Stimulated activated CD4-positive, alpha-beta T cell treated with anti-CD3 and anti-CD28 coated beads, Interleukin-15, amount 100 ng/mL, for 48 hours (primary cell): ENCODE measurements at regions not wholly inside any gene's neighbourhood (a gene's known extent, or its start where the extent isn't known, plus 50 kb on each side); places are given as distances from the start of the nearest gene placed in this dataset.
A peak's percentile ranks its signal among the peaks of the same experiment; 100 is the strongest.

Experiments used
- DNase-seq, 2 donors: peaks; one replicate each; pipeline ENCODE4 v3.0.0-alpha.2; 2020; ENCODE audit warnings: low read depth in 2 of 2

- DNase-seq = no peak
Measured at GRCh38 chr5:168109441-168109840, 182.0 kb upstream of the WWC1 start.

GRCh38 chr5:168110384-168110783, 181.1 kb upstream of the WWC1 start:
- DNase-seq = no peak

- DNase-seq = no peak
Measured at GRCh38 chr5:168110870-168111832, 180.3 kb upstream of the WWC1 start.

- DNase-seq = peak; percentile 9 to 57
Measured at GRCh38 chr5:168114444-168115017, 176.9 kb upstream of the WWC1 start.

GRCh38 chr5:168117469-168117868, 174.0 kb upstream of the WWC1 start:
- DNase-seq = no peak

- no peak for DNase-seq
Measured at GRCh38 chr5:168118042-168118668, 173.3 kb upstream of the WWC1 start.

GRCh38 chr5:168120401-168121137, 170.9 kb upstream of the WWC1 start:
- no peak for DNase-seq

- DNase-seq = no peak
Measured at GRCh38 chr5:168121138-168121494, 170.3 kb upstream of the WWC1 start.

GRCh38 chr5:168123631-168124528, 167.6 kb upstream of the WWC1 start:
- DNase-seq = no peak

GRCh38 chr5:168125445-168126199, 165.8 kb upstream of the WWC1 start:
- no peak for DNase-seq

- no peak for DNase-seq
Measured at GRCh38 chr5:168126606-168127005, 164.8 kb upstream of the WWC1 start.

- DNase-seq = no peak
Measured at GRCh38 chr5:168128111-168128510, 163.3 kb upstream of the WWC1 start.

GRCh38 chr5:168128557-168128956, 162.9 kb upstream of the WWC1 start:
- DNase-seq = no peak

GRCh38 chr5:168131519-168131918, 159.9 kb upstream of the WWC1 start:
- DNase-seq = no peak

GRCh38 chr5:168132241-168132641, 159.2 kb upstream of the WWC1 start:
- DNase-seq = no peak

- no peak for DNase-seq
Measured at GRCh38 chr5:168135897-168136296, 155.5 kb upstream of the WWC1 start.

GRCh38 chr5:168136340-168136739, 155.1 kb upstream of the WWC1 start:
- DNase-seq = no peak

- no peak for DNase-seq
Measured at GRCh38 chr5:168137265-168137664, 154.2 kb upstream of the WWC1 start.

- no peak for DNase-seq
Measured at GRCh38 chr5:168140241-168140640, 151.2 kb upstream of the WWC1 start.

GRCh38 chr5:168142402-168142801, 149.0 kb upstream of the WWC1 start:
- DNase-seq = no peak
